HL-60 (cell line): ENCODE measurements at regions not wholly inside any gene's neighbourhood (a gene's known extent, or its start where the extent isn't known, plus 50 kb on each side); places are given as distances from the start of the nearest gene placed in this dataset.

Experiments used
- DNase-seq, 2 experiments: peaks; one replicate each; pipeline ENCODE4 v3.0.0-alpha.2; 2010 to 2020; ENCODE audit warnings: low read depth in 1 of 2, low spot score in 1 of 2
- H3K27ac ChIP-seq: fragments of 250-450 bp; sonication (Bioruptor Pico); replicated peaks from 2 replicates; pipeline ENCODE4 v1.5.1; 2020; ENCODE audit warnings: mild to moderate bottlenecking, moderate library complexity
- H3K27me3 ChIP-seq: fragments of 250-450 bp; sonication (Bioruptor Pico); 2 replicates; pipeline ENCODE4 v1.5.1; 2021; ENCODE audit warnings: mild to moderate bottlenecking, moderate library complexity; ENCODE audit not compliant: insufficient read depth, poor library complexity, severe bottlenecking
- H3K4me3 ChIP-seq: replicated peaks from 2 replicates; pipeline ENCODE4 v1.5.1; 2011; ENCODE audit warnings: mild to moderate bottlenecking, control low read depth, low read length; ENCODE audit not compliant: insufficient read depth
- GABPA ChIP-seq: IDR thresholded peaks from 2 replicates; pipeline ENCODE4 v1.6.1; 2012; ENCODE audit warnings: low read depth
- POLR2AphosphoS5 ChIP-seq: IDR thresholded peaks from 2 replicates; pipeline ENCODE4 v1.6.1; 2012; ENCODE audit warnings: low read depth
- SPI1 ChIP-seq: IDR thresholded peaks from 2 replicates; pipeline ENCODE4 v1.6.1; 2012; ENCODE audit warnings: low read depth, mild to moderate bottlenecking, borderline replicate concordance
- TF ChIP-seq, protein P1 (sequence below): IDR thresholded peaks from 2 replicates; pipeline ENCODE4 v1.6.1; 2012; ENCODE audit warnings: low read depth; ENCODE audit not compliant: insufficient replicate concordance
- TF ChIP-seq, protein P2 (sequence below): IDR thresholded peaks from one replicate; pipeline ENCODE4 v1.5.1; 2011; ENCODE audit warnings: low read length, control low read depth, inconsistent platforms; ENCODE audit not compliant: insufficient read depth

DNA sequence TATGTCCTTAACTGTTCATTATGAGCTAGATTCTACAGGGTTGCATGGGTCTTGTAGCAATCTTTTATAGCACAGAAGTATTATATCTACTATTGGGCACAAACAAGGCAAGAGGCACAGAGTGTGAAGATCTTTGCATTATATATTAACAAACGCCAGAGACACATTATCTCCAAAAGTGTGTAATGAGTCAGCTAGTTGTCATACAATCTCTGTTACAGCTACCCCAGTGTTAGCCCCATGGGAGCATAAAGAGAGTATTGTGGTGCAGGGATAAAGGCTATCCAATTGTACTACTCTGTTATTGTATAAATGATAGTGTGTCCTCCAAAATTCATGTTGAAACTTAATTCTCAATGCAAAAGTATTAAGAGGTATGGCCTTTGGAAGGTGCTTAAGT, 148.4 kb upstream of the RIMS1 start:
- H3K4me3 ChIP-seq: no peak overlapping the region
- H3K27ac ChIP-seq: no peak overlapping the region
- H3K27me3 ChIP-seq: no peaks in the 10 kb centered on the region
- no peak for DNase-seq
- TF ChIP-seq POLR2AphosphoS5 (no peak), GABPA (no peak)
- TF ChIP-seq, protein P1, sequence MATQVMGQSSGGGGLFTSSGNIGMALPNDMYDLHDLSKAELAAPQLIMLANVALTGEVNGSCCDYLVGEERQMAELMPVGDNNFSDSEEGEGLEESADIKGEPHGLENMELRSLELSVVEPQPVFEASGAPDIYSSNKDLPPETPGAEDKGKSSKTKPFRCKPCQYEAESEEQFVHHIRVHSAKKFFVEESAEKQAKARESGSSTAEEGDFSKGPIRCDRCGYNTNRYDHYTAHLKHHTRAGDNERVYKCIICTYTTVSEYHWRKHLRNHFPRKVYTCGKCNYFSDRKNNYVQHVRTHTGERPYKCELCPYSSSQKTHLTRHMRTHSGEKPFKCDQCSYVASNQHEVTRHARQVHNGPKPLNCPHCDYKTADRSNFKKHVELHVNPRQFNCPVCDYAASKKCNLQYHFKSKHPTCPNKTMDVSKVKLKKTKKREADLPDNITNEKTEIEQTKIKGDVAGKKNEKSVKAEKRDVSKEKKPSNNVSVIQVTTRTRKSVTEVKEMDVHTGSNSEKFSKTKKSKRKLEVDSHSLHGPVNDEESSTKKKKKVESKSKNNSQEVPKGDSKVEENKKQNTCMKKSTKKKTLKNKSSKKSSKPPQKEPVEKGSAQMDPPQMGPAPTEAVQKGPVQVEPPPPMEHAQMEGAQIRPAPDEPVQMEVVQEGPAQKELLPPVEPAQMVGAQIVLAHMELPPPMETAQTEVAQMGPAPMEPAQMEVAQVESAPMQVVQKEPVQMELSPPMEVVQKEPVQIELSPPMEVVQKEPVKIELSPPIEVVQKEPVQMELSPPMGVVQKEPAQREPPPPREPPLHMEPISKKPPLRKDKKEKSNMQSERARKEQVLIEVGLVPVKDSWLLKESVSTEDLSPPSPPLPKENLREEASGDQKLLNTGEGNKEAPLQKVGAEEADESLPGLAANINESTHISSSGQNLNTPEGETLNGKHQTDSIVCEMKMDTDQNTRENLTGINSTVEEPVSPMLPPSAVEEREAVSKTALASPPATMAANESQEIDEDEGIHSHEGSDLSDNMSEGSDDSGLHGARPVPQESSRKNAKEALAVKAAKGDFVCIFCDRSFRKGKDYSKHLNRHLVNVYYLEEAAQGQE: no peak
- TF ChIP-seq, protein P2, sequence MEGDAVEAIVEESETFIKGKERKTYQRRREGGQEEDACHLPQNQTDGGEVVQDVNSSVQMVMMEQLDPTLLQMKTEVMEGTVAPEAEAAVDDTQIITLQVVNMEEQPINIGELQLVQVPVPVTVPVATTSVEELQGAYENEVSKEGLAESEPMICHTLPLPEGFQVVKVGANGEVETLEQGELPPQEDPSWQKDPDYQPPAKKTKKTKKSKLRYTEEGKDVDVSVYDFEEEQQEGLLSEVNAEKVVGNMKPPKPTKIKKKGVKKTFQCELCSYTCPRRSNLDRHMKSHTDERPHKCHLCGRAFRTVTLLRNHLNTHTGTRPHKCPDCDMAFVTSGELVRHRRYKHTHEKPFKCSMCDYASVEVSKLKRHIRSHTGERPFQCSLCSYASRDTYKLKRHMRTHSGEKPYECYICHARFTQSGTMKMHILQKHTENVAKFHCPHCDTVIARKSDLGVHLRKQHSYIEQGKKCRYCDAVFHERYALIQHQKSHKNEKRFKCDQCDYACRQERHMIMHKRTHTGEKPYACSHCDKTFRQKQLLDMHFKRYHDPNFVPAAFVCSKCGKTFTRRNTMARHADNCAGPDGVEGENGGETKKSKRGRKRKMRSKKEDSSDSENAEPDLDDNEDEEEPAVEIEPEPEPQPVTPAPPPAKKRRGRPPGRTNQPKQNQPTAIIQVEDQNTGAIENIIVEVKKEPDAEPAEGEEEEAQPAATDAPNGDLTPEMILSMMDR: no peak

DNA sequence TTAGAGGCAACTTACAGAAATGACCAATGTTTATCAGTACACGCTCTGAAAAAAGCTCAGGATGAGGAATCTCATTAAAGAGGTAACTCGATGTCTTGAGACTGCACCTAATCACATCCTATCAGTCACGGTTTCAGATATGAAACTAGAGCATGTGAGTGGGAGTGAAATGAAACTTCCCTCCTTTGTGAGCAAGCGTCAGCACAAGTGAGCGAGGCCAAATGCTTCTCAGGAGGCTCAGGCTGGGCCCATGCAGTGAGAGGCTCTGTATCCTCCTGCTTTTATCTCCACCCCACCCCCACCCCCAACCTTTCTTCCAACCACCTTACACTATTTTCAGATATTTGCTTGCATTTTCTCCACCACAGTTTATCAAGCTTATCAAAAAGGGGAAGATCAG, 140.8 kb upstream of the RIMS1 start:
- DNase-seq: no peak
- Histone ChIP-seq H3K27me3 (no peaks in the 10 kb centered on the region), H3K4me3 (no peak overlapping the region), H3K27ac (no peak overlapping the region)
- TF ChIP-seq, protein P1: no peak
- TF ChIP-seq SPI1: no peak
- TF ChIP-seq, protein P2: no peak
- no peak for TF ChIP-seq POLR2AphosphoS5
- no peak for TF ChIP-seq GABPA

DNA sequence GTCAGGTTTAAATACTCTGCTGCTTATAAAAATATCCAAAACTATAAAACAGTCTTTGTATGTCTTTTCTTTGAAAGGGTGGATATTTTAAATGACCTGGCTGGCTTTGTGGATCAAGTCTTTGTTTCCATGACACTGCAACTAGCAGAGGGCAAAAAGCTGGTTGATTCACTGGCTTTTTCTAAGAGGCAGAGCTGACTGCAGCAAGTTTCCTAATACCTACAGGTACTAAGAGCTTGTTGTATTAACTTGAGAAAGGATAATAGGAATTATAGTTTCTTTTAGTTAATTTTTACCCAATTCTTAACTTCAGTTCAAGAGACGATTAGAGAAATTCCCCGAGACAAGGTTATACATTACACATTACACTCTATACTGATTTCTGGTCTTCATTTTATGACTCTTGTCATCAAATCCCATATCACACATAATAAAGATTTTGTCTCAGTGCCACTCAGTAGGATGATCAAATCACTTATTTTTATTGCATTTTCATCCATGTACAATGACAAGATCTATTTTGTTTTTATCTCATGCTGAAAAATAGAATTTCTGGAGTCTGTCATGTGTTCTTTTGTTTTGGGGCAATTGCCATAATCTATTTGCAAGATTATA, 120.1 kb upstream of the RIMS1 start:
- Histone ChIP-seq H3K4me3 (no peak overlapping the region), H3K27ac (no peak overlapping the region), H3K27me3 (peaks cover 3% of the 10 kb centered on the region)
- no peak for DNase-seq
- TF ChIP-seq SPI1 (no peak), GABPA (no peak), POLR2AphosphoS5 (no peak)
- TF ChIP-seq, protein P1: no peak
- TF ChIP-seq, protein P2: no peak
